Left lobe of liver (tissue), 2 donors: ENCODE measurements at regions not wholly inside any gene's neighbourhood (a gene's known extent, or its start where the extent isn't known, plus 50 kb on each side); places are given as distances from the start of the nearest gene placed in this dataset.
"Not testable (repeated sequence)": the region's sequence is repeated elsewhere in the genome, so short reads cannot be mapped to it uniquely, and the experiment has no call there.

Experiments used
- ATAC-seq: fragments of 200-7000 bp; cut with Tn5 transposase; one replicate; pipeline ENCODE4 v1.9.1; 2020; ENCODE audit warnings: mild to moderate bottlenecking, moderate library complexity
- DNase-seq: peaks from one replicate; pipeline ENCODE4 v3.0.0-alpha.2; 2020; ENCODE audit warnings: low spot score
- donor health status: DM: no; HTN: no; CAD: no; lungs with moderate emphysema.
- donor health status: DM: no; HTN: yes; CAD: no.

DNA sequence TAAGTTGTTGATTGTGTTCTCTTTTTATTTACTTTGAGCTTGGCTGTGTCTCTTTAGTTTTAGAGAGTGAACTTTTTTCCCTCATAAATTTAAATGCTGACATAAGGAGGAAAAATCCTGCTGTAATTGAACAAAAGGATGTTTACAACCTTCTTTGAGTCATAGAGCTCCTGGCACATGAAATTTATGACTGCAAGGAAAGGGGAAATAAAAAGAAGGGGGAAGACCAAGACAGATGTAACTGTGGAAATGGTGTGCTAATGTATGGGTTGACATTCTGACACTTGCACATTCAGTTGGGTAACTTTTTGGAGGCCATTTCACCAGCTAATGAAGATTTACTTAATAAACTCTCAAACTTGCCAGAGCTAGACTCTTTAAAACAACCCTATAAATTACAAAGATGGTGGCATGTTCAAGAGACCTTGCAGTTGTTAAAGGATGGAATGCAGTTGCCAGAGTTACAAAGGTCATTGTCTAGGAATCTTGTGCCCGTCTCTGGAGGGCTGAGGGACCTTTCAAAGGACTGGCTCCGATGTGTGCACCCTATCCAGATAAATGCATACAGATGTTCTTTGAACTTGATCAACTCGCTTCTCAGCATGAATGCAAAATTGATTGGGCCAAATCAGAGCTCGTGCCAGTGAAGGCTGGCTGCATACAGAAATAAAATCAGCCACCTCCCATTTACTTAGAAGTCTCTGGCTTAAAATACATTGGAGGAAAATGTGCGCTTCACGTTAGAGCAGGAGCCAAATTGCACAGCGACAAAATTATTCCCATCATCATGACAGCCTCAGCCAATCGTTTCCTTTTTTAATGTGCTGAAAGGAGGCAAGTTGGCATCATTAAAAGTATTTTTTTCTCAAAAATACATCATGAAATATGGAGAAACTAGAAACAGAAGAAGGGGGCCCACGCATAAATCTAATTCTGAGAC, 289.0 kb upstream of the XYLT1 start:
- DNase-seq = no peak
- no peak for ATAC-seq

DNA sequence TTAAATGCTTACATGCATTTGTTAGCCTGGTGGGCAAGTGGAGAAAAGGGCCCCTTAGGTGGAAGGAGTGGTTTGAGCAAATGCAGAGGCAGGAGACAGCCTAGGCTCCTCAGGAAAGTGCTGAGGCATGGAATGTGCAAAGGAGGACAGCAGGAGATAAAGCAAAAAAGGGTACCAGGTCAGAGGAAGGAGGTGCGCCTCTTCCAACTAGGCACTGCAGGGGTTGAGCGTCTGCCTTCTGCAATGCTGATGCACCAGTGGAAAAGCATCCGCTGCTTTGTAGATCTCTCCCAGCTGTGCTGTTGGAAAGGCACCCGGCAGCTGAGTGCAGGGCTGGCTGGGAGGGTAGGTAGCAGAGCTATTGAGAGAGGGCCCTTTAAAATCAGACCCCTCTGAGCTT, 287.0 kb upstream of the XYLT1 start:
- no peak for ATAC-seq
- DNase-seq = no peak

DNA sequence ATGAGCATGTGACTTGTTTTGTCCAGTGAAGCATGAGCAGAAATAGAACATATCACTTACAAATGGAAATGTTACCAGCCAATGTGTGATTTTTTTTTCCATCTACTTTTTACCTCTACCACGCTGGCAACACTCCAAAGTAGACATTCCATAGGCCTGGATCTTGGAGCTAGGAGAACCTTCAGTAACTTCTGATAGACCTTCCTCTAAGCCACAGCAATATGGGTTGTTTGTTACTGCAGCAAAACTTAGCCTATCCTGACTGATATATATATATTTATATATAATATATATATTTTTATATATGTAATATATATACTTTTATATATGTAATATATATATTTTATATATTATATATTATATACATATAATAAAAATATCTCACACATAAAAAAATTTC, 284.4 kb upstream of the XYLT1 start:
- ATAC-seq (no peak), DNase-seq (no peak)

DNA sequence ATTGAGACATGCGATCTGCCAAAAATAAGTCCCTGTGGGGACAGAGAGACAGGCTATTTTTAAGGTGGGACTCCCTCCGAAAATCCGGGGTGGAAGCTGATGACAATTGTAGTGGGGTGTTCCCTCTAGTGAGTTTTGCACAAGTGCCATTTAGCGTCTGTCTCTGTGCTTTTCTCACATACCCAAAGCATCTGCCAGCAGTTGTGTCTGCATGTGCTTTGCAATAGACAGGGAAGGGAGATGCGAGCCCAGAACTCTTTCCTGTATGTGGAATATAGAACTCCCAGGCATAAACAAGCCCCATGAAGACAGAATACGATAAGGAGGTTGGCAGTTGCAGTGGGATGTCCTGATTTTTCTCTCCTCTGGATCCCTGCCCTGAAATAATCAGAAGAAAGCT, 282.7 kb upstream of the XYLT1 start:
- DNase-seq (no peak), ATAC-seq (no peak)

DNA sequence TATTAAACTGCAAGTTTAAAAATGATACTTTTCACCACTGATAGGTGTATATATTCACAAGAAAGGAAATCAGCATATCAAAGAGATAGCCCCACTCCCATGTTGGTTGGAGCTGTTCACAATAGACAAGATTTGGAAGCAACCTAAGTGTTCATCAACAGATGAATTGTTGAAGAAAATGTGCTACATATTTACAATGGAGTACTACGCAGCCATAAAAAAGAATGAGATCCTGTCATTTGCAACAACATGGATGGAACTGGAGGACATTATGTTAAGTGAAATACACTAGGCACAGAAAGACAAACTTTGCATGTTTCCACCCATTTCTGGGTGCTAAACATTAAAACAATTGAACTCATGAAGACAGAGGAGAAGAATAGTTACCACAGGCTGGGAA, 278.9 kb upstream of the XYLT1 start:
- no peak for DNase-seq
- ATAC-seq = no peak

DNA sequence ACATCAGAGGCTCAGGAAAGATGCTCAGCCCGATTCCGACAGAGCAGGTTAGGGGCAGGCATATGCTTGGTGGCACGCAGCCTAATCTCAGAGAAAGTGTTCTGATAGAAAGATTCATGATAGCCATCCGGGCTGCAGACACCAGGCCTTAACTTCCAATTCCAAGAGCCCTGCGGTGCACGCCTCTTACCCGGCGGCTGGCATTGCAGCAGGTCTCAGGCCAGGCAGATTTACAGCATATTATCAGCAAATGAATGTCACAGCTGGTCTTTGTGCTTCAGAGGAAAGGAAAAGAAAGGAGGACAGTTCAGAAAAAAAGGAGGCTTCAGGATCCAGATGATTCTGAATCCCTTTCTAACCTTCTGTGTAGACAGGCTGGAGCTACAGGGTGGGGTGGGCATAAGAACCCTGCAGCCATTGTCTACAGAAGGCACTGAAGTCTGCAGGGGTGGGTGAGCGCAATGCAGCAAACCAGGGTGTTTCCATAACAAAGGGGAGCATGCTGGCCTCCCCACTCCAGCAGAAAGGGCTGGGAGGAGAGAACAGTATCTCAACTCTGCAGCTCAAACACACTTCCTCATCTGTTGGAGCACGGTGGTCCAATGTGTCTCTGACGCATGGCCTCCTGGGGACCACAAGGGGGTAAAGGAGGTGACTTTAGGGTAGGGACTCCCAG, 277.4 kb upstream of the XYLT1 start:
- ATAC-seq = no peak
- DNase-seq = no peak

DNA sequence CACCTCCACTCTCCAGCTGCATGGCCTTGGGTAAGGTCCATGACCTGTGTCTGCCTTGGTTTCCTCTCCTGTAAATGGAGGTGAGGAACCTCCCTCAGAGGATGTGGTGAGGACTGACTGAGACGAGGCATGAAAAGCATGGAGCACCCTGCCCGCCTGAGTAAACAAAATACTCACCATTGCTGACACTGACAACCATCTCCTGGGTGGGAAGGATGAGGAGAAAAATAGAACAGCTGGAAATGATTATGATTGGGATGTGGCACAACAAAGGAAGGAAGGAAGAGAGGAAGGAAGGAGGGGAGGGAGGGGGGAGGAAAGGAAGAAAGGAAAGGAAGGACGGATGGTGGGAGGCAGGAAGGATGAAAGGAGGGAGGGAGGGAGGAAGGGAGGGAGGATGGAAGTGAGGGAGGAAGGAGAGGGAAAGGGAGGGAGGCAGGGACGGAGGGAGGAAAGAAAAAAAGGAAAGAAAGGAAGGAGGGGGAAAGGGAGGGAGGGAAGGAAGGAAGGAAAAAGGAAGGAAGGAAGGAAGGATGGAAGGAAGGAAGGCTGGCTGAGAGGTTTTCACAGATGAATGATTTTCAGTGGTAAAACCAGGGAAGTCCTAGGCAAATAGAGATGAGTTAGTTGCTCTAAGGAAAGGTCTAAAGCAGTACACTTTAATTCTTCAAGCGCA, 276.5 kb upstream of the XYLT1 start:
- ATAC-seq (no peak), DNase-seq (no peak)

DNA sequence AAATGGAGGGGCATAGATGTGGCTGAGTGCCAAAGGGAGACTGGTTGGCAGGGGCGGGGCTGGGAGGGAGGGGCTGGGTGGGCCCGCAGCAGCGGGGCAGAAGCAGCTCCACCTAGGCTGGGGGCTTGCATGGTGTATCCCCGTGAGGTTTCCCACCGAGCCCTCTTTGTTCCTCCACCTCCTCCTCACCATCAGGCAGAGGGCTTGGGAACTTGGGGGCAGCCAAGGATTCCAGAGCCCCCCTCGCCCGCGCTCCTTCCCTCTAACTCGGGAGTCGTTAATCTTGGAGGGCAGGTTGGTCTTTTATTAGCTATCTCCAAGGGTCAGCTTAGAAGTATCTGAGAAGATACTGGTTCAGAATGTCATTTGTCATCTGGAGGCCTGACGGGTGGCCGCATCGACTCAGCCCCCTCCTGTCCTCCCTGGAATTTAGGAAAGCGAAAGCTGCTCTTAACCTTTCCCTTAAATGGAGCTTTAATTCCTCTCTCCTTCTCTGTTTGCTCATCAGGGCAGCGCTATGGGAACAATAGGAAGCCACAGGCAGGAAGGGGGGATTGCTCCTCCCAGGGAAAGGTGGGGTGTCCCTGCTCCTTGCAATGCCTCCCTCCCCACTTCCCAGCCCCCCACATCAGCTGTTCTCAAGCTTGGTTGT, 274.3 kb upstream of the XYLT1 start:
- no peak for ATAC-seq
- DNase-seq = no peak

DNA sequence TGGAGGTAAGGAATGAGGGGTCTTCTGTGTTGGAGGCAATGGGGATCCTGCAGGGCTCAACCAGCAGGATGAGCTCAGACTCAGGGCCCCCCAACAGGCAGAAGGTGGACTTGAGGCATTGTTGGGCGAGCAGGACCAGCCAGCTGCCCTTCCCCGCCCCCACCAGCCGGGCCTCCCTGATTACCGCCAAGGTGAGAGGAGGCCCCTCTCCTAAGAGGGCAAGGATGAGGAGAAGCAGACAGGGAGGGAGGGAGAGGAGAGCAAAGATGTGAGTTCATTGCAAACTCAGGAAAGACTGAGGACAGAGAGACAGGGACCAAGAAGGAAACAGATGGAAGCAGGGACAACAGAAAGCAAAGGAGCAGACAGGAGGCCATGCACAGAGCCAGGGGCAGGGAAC, 272.8 kb upstream of the XYLT1 start:
- ATAC-seq (no peak), DNase-seq (no peak)

DNA sequence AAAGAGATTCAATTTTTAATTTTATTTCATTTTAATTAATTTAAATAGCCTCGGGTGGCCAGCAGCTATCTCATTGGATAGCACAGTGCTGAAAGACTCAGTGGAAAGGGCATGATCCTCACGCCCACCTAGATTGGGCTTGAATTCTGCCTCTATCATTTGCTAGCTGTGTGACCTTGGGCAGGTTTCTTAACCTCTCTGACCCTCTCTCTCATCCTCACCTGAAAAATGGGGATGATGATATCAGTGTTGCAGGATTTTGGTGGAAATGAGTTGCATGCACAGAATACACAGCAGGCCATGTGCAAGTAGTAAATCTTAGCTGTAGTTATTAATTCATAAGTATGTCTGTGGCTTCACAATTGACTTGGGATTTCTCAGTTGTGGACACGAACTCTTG, 272.4 kb upstream of the XYLT1 start:
- no peak for ATAC-seq
- no peak for DNase-seq

DNA sequence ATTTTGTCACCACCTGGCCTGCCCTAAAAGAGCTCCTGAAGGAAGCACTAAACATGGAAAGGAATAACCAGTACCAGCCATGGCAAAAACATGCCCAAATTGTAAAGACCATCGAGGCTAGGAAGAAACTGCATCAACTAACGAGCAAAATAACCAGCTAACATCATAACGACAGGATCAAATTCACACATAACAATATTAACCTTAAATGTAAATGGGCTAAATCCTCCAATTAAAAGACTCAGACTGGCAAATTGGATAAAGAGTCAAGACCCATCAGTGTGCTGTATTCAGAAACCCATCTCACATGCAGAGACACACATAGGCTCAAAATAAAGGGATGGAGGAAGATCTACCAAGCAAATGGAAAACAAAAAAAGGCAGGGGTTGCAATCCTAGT, 264.3 kb upstream of the XYLT1 start:
- ATAC-seq, DNase-seq: not testable (repeated sequence)

DNA sequence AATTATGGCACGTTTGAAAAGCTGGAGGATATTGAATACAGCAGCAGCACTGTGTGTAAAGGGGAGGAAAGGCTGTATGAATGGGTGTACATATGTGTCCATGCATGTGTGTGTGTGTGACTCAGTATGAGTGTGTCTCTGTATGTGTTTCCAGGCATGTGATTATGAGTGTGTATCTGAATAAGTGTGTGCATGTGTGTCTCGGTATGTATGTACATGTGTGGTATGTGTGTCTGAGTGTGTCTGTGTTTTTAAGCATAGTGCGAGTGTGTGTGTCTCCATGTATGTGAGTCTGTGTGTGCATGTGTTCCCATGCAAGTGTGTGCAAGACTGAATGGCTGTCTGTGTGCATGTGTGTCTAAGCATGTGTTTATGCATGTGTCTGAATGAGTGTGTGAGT, 259.1 kb upstream of the XYLT1 start:
- ATAC-seq (no peak), DNase-seq (no peak)

DNA sequence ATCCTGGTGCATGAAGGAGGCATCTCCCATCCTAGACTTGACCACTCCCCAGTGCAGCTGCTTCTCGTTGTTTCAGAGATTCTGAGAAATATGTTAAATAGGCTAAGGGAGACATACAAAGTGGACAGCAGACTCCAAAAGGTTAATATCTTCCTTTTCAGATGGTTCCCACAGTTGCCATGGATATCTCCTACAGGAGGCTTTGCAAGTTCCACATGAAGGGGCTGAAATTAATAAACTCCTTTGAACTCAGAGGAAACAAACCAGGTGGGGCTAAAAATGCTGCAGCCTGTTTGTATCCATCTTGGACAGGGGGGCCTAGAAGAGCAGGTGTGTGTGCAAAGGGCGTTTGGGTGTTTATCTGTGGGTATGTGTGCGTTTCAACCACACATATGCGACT, 257.4 kb upstream of the XYLT1 start:
- DNase-seq (no peak), ATAC-seq (no peak)

DNA sequence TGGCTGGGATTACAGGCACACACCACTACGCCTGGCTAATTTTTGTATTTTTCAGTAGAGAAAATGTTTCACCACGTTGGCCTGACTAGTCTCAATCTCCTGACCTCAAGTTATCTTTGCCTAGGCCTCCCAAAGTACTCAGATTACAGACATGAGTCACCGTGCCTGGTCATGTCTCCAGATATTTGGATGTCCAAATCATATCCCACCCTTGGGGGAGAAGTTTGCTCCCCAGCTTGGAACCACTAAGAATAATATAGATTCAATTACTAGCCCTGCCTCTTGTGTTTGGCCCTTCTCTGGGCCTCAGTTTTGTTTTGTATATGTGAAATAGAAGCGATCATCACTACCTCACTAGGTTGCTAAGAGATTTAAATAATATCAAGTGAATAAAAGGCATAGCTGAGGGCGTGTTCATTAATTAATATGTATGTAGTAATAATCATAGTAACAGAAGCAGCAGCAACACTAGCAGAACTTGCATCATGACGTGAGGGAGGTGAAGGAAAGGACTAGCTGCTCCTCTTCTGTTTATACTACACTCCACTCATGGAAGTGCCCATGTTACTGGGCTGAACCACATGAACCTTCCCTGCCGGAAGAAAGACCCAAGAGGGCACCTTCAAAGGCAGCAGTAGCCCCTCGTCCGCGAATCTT, 253.6 kb upstream of the XYLT1 start:
- DNase-seq (no peak), ATAC-seq (no peak)

DNA sequence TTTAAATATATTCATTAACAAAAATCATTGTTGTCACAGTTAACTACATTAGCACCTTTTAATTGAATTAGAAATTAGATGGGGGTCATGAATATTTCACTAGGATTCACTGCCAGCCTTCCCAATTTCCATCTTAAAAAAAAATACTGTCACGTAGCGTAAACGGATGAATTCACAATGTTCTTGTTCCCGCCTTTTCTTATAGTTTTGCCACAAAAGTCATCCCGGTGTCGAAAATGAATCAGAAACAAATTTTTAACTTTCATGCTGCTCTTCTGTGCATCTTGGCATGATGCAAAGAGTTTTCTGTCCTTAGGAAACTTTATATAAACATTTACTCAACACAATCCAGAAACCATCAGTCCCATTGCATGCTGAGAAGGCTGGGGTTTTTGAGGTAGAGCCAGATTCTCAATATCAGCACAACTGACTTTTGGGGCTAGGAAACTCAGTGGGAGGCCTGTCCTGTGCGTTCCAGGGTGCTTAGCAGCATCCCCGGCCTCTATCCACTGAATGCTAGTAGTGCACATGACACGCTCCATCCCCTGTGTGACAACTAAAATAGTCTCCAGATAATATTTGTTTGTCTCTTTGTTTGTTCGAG, 252.9 kb upstream of the XYLT1 start:
- ATAC-seq (no peak), DNase-seq (no peak)

DNA sequence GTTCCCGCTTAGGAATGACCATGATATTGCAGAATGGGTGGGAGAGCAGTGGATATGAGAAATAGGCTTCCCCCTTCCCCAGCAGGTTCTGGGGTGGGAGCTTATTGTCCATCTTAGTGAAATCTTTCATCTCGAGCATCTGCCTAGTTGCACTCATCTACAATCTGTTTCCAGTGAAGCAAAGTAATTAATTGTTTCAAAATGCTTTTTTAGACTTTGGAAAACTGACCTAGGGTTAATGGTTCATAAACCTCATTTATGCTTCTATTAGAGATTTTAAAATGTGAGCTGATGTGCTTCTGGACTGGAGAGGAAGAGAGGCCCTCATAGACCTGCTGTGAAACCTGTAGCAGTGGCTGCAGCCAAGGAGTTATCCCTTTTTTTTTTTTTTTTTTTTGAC, 247.7 kb upstream of the XYLT1 start:
- ATAC-seq (no peak), DNase-seq (no peak)

DNA sequence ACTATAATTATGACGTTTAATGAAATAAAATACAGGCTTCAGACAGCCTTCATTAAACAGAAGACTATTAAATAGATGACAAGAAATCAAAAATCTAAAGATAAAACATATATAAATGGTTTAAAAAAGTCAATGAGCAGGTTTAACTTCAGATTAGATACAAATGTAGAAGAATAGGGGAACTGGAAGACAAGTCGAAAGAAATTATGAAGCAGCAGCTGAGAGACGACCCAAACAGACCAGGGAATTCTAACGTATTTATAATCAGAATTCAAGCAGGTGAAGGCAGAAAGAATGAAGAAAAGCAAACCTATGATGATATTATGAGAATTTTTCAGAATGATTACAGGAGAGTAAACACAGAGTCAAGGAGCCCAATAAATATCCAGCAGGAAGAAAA, 235.1 kb upstream of the XYLT1 start:
- DNase-seq (no peak), ATAC-seq (no peak)

DNA sequence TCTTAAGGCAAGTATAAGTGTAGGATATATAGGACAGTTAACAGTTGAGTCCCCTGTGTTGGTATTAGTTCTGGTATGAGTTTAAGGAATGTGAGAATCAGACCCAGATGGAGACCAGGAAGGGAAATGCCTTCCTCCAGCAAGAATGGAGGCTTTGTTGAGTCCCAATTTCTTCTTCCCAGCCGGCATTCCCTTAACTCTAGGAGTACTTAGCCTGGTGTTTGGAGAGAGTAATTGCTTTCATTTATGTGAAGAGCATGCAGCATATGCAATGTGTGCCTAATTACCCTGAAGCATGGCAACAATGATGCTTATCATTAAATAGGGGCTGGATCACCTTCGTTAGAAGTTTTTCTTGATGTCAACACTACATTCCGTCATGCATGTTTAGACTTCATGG, 225.9 kb upstream of the XYLT1 start:
- ATAC-seq = no peak
- no peak for DNase-seq

DNA sequence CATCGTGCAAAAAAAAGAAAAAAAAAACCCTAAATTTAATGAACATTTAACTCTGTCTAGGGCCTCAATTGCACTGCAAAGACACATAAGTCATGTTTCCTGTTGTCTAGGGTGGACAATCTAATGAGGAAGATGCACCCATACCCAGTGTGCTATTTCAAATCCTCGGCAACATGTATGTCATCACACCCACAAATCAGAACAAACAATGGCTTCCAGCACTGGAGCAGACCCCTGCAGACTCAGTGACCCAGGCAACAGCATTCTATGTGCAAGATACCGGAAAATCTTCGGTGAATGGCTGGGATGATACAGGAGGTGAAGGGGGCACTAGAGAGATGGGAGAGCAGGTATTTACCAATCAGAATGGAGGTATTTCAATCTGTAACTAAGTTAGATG, 221.7 kb upstream of the XYLT1 start:
- DNase-seq (no peak), ATAC-seq (no peak)

DNA sequence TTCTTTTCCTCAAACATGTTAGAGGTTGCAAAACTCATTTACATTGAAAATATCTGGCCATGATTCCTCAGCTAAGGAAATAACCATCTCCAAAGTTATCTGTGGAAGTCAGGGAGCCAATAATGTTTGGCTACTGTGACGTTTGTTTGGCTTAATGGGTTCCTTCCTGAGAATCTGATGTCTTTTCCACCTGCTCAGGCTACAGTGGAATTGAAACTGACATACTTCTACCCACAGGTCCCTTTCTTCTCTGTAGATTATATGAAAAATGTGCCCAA, 221.1 kb upstream of the XYLT1 start:
- DNase-seq (no peak), ATAC-seq (no peak)
